ENCODE measurements at regions not wholly inside any gene's neighbourhood (a gene's known extent, or its start where the extent isn't known, plus 50 kb on each side); places are given as distances from the start of the nearest gene placed in this dataset.

- no peak overlapping the region for H3K4me3 Mint-ChIP-seq
- H3K27ac Mint-ChIP-seq: peak overlapping the region; percentile 80
- no peak for DNase-seq
- H3K36me3 Mint-ChIP-seq (ENCODE audit: low read depth): no peaks in the 10 kb centered on the region
- H3K4me1 Mint-ChIP-seq: no peaks in the 10 kb centered on the region
- H3K27me3 Mint-ChIP-seq (ENCODE audit: low read depth, poor library complexity): no peaks in the 10 kb centered on the region
- peaks cover 46% of the 10 kb centered on the region for H3K9me3 Mint-ChIP-seq
- no peak for TF ChIP-seq CTCF (IDR thresholded peaks at IDR 0.05)
Measured at GRCh38 chrX:145727476-145727875, 90.2 kb upstream of the SLITRK2 start.

- Mint-ChIP-seq H3K4me1 (no peaks in the 10 kb centered on the region), H3K4me3 (no peak overlapping the region), H3K27me3 (ENCODE audit: low read depth, poor library complexity) (no peaks in the 10 kb centered on the region), H3K27ac (no peak overlapping the region), H3K36me3 (ENCODE audit: low read depth) (no peaks in the 10 kb centered on the region), H3K9me3 (peaks cover 54% of the 10 kb centered on the region)
- no peak for TF ChIP-seq CTCF (IDR thresholded peaks at IDR 0.05)
- no peak for DNase-seq
Measured at GRCh38 chrX:145729635-145730034, 88.0 kb upstream of the SLITRK2 start.

GRCh38 chrX:145735036-145735435 lies 82.6 kb upstream of the SLITRK2 start:
- H3K4me1 Mint-ChIP-seq: no peaks in the 10 kb centered on the region
- H3K36me3 Mint-ChIP-seq (ENCODE audit: low read depth): no peaks in the 10 kb centered on the region
- H3K27ac Mint-ChIP-seq: no peak overlapping the region
- no peaks in the 10 kb centered on the region for H3K27me3 Mint-ChIP-seq (ENCODE audit: low read depth, poor library complexity)
- DNase-seq: no peak
- H3K9me3 Mint-ChIP-seq: peaks cover 41% of the 10 kb centered on the region
- TF ChIP-seq CTCF (IDR thresholded peaks at IDR 0.05): no peak
- H3K4me3 Mint-ChIP-seq: no peak overlapping the region

- no peaks in the 10 kb centered on the region for H3K36me3 Mint-ChIP-seq (ENCODE audit: low read depth)
- H3K27ac Mint-ChIP-seq: no peak overlapping the region
- H3K9me3 Mint-ChIP-seq: peaks cover 31% of the 10 kb centered on the region
- no peak for TF ChIP-seq CTCF (IDR thresholded peaks at IDR 0.05)
- DNase-seq: no peak
- H3K4me1 Mint-ChIP-seq: no peaks in the 10 kb centered on the region
- peaks cover 2% of the 10 kb centered on the region for H3K27me3 Mint-ChIP-seq (ENCODE audit: low read depth, poor library complexity)
- no peak overlapping the region for H3K4me3 Mint-ChIP-seq
Measured at GRCh38 chrX:145751943-145752342, 65.7 kb upstream of the SLITRK2 start.
